ENCODE measurements at regions not wholly inside any gene's neighbourhood (a gene's known extent, or its start where the extent isn't known, plus 50 kb on each side); places are given as distances from the start of the nearest gene placed in this dataset.

DNA sequence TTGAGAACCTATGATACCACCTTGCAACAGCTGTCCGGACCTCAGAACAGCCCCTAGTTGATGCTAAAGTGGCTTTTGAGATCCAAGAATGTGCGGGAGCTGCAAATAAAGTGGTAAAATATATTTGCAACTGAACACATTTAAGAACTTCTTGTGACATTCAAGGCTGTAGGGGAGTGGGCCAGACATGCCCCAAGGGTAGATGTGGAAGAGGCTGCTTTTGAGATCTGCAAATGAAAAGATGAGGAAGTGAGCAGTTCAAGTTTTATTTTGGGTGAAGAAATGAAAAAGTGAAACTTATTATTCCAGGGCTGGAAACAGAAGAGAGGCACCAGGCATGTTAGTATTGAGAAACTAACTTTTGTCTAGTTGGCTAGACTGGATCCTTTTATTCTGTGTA, 359.5 kb upstream of the PLXNA2 start:
- Mint-ChIP-seq H3K4me1 (peaks cover 26% of the 10 kb centered on the region), H3K27ac (no peak overlapping the region), H3K27me3 (ENCODE audit: insufficient read depth) (no peaks in the 10 kb centered on the region), H3K9me3 (no peaks in the 10 kb centered on the region), H3K36me3 (ENCODE audit: low read depth) (no peaks in the 10 kb centered on the region), H3K4me3 (no peak overlapping the region)
- Histone ChIP-seq H3K9ac (ENCODE audit: extremely low read depth, low read length, poor library complexity, severe bottlenecking) (no peak overlapping the region), H3K9me3 (ENCODE audit: control insufficient read depth, low read length) (no peaks in the 10 kb centered on the region), H3K36me3 (ENCODE audit: control insufficient read depth, insufficient read depth, low read length) (no peaks in the 10 kb centered on the region), H3K4me1 (ENCODE audit: control insufficient read depth, insufficient read depth, low read length) (peaks cover 6% of the 10 kb centered on the region), H3K27me3 (ENCODE audit: control insufficient read depth, insufficient read depth, low read length, poor library complexity, severe bottlenecking) (no peaks in the 10 kb centered on the region), H3K4me3 (ENCODE audit: low read length) (no peak overlapping the region), H3K27ac (ENCODE audit: low read depth, low read length) (no peak overlapping the region)
- TF ChIP-seq, protein P1, sequence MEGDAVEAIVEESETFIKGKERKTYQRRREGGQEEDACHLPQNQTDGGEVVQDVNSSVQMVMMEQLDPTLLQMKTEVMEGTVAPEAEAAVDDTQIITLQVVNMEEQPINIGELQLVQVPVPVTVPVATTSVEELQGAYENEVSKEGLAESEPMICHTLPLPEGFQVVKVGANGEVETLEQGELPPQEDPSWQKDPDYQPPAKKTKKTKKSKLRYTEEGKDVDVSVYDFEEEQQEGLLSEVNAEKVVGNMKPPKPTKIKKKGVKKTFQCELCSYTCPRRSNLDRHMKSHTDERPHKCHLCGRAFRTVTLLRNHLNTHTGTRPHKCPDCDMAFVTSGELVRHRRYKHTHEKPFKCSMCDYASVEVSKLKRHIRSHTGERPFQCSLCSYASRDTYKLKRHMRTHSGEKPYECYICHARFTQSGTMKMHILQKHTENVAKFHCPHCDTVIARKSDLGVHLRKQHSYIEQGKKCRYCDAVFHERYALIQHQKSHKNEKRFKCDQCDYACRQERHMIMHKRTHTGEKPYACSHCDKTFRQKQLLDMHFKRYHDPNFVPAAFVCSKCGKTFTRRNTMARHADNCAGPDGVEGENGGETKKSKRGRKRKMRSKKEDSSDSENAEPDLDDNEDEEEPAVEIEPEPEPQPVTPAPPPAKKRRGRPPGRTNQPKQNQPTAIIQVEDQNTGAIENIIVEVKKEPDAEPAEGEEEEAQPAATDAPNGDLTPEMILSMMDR (conservative IDR thresholded peaks at IDR 0.05), result no peak
- WGBS, 2 experiments (ENCODE audit: insufficient coverage in 1 of 2, insufficient read length in 1 of 2), result 93 to 94% methylated on average over 2 of the region's 2 CpGs
- DNase-seq, result no peak

- peaks cover 5% of the 10 kb centered on the region for H3K4me1 ChIP-seq (ENCODE audit: control insufficient read depth, insufficient read depth, low read length)
- Mint-ChIP-seq H3K27me3 (ENCODE audit: insufficient read depth) (no peaks in the 10 kb centered on the region), H3K27ac (no peak overlapping the region)
Measured at GRCh38 chr1:208604295-208604694, 360.1 kb upstream of the PLXNA2 start.

GRCh38 chr1:208606959-208607358, 362.8 kb upstream of the PLXNA2 start:
- Mint-ChIP-seq H3K4me1 (no peaks in the 10 kb centered on the region), H3K27ac (no peak overlapping the region), H3K4me3 (no peak overlapping the region), H3K27me3 (ENCODE audit: insufficient read depth) (no peaks in the 10 kb centered on the region), H3K36me3 (ENCODE audit: low read depth) (no peaks in the 10 kb centered on the region), H3K9me3 (no peaks in the 10 kb centered on the region)
- H3K9me3 ChIP-seq (ENCODE audit: control insufficient read depth, low read length), result no peaks in the 10 kb centered on the region
- no peaks in the 10 kb centered on the region for H3K27me3 ChIP-seq (ENCODE audit: control insufficient read depth, insufficient read depth, low read length, poor library complexity, severe bottlenecking)
- H3K4me3 ChIP-seq (ENCODE audit: low read length), result no peak overlapping the region
- TF ChIP-seq, protein P1 (conservative IDR thresholded peaks at IDR 0.05), result no peak
- no peaks in the 10 kb centered on the region for H3K4me1 ChIP-seq (ENCODE audit: control insufficient read depth, insufficient read depth, low read length)
- no peaks in the 10 kb centered on the region for H3K36me3 ChIP-seq (ENCODE audit: control insufficient read depth, insufficient read depth, low read length)
- no peak overlapping the region for H3K27ac ChIP-seq (ENCODE audit: low read depth, low read length)
- no peak overlapping the region for H3K9ac ChIP-seq (ENCODE audit: extremely low read depth, low read length, poor library complexity, severe bottlenecking)
- 52 to 90% methylated on average over 2 of the region's 3 CpGs for WGBS, 2 experiments (ENCODE audit: insufficient coverage in 1 of 2, insufficient read length in 1 of 2)
- no peak for DNase-seq

More at GRCh38 chr1:208604295-208604694, 360.1 kb upstream of the PLXNA2 start:
- H3K4me3 ChIP-seq (ENCODE audit: low read length), result no peak overlapping the region
- Mint-ChIP-seq H3K36me3 (ENCODE audit: low read depth) (no peaks in the 10 kb centered on the region), H3K4me1 (peaks cover 21% of the 10 kb centered on the region), H3K4me3 (no peak overlapping the region), H3K9me3 (no peaks in the 10 kb centered on the region)
- DNase-seq, result no peak
- TF ChIP-seq, protein P1 (conservative IDR thresholded peaks at IDR 0.05), result no peak
- no peaks in the 10 kb centered on the region for H3K9me3 ChIP-seq (ENCODE audit: control insufficient read depth, low read length)
- H3K27ac ChIP-seq (ENCODE audit: low read depth, low read length), result no peak overlapping the region
- H3K9ac ChIP-seq (ENCODE audit: extremely low read depth, low read length, poor library complexity, severe bottlenecking), result no peak overlapping the region
- H3K36me3 ChIP-seq (ENCODE audit: control insufficient read depth, insufficient read depth, low read length), result no peaks in the 10 kb centered on the region
- WGBS, 2 experiments (ENCODE audit: insufficient coverage in 1 of 2, insufficient read length in 1 of 2), result 49 to 68% methylated on average over 3 to 4 of the region's 4 CpGs
- H3K27me3 ChIP-seq (ENCODE audit: control insufficient read depth, insufficient read depth, low read length, poor library complexity, severe bottlenecking), result no peaks in the 10 kb centered on the region

All from endodermal cell (in vitro differentiated cells).